ENCODE measurements at regions not wholly inside any gene's neighbourhood (a gene's known extent, or its start where the extent isn't known, plus 50 kb on each side); places are given as distances from the start of the nearest gene placed in this dataset.

DNA sequence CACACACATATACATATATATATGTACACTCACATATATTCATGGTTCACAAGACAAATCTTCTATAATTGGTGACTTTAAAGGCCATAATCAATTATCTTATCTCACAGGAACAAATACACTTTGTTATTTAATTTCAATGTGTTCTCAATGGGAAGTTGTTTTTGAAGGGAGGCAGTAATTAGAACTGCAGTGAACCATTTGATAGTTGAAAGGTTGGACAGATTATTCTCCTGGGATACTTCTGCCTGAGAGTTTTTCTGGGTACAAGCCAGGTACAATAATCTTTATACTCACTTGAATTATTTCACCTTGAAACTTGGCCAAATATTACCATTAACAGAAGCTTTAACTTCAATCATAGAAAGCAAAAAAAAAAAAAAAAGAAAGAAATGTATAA is 546.6 kb upstream of the LRRTM4 start:
- TF ChIP-seq, protein P1, sequence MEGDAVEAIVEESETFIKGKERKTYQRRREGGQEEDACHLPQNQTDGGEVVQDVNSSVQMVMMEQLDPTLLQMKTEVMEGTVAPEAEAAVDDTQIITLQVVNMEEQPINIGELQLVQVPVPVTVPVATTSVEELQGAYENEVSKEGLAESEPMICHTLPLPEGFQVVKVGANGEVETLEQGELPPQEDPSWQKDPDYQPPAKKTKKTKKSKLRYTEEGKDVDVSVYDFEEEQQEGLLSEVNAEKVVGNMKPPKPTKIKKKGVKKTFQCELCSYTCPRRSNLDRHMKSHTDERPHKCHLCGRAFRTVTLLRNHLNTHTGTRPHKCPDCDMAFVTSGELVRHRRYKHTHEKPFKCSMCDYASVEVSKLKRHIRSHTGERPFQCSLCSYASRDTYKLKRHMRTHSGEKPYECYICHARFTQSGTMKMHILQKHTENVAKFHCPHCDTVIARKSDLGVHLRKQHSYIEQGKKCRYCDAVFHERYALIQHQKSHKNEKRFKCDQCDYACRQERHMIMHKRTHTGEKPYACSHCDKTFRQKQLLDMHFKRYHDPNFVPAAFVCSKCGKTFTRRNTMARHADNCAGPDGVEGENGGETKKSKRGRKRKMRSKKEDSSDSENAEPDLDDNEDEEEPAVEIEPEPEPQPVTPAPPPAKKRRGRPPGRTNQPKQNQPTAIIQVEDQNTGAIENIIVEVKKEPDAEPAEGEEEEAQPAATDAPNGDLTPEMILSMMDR (conservative IDR thresholded peaks at IDR 0.05; ENCODE audit: low read length) = no peak
- TF ChIP-seq EZH2phosphoT487 (IDR thresholded peaks at IDR 0.05; ENCODE audit: borderline replicate concordance) = no peak

Measured in Loucy (cell line).